Naive thymus-derived CD4-positive, alpha-beta T cell (primary cell): ENCODE measurements at regions not wholly inside any gene's neighbourhood (a gene's known extent, or its start where the extent isn't known, plus 50 kb on each side); places are given as distances from the start of the nearest gene placed in this dataset.

Source experiments
- ATAC-seq: fragments of 150-1000 bp; cut with Tn5 transposase; 2 replicates; pipeline ENCODE4 v1.10.0; 2021; ENCODE audit warnings: mild to moderate bottlenecking, moderate library complexity
- CTCF ChIA-PET: fragments of 350-600 bp; sonication (Branson Sonifier 250); formaldehyde crosslinking; loops from one replicate; lab custom pipeline; 2021; ENCODE audit warnings: antibody characterized with exemption; lab: Charles Lee
- POLR2A ChIA-PET: fragments of 350-600 bp; sonication (Branson Sonifier 250); formaldehyde crosslinking; loops from one replicate; lab custom pipeline; 2021; ENCODE audit warnings: antibody characterized with exemption, inconsistent platforms; lab: Charles Lee
- DNase-seq, 9 donors: peaks; one replicate each; pipeline versions ENCODE4 v3.0.0 to v3.0.0-alpha.2; 2020 to 2022; ENCODE audit warnings: mixed read lengths in 1 of 9
- H3K27ac ChIP-seq: one replicate; pipeline ENCODE4 v1.7.0; 2013; ENCODE audit warnings: mild to moderate bottlenecking, low read depth, low read length, moderate library complexity
- H3K27me3 ChIP-seq, 2 donors: one replicate each; pipeline ENCODE4 v1.7.0; 2013; ENCODE audit warnings: low read length in 2 of 2, mild to moderate bottlenecking in 2 of 2, moderate library complexity in 2 of 2; ENCODE audit not compliant: control insufficient read depth in 2 of 2, insufficient read depth in 2 of 2
- H3K36me3 ChIP-seq, 3 experiments: 1 replicate in 2 of 3; 2 replicates in 1 of 3; pipeline ENCODE4 v1.7.0; 2013; ENCODE audit warnings: low read length in 3 of 3, mild to moderate bottlenecking in 3 of 3, moderate library complexity in 1 of 3; ENCODE audit not compliant: insufficient read depth in 3 of 3, control insufficient read depth in 2 of 3
- H3K4me1 ChIP-seq, 2 donors: one replicate each; pipeline ENCODE4 v1.7.0; 2013; ENCODE audit warnings: low read length in 2 of 2, mild to moderate bottlenecking in 2 of 2, moderate library complexity in 1 of 2; ENCODE audit not compliant: control insufficient read depth in 2 of 2, insufficient read depth in 2 of 2
- H3K4me3 ChIP-seq: 2 replicates; pipeline ENCODE4 v1.7.0; 2013; ENCODE audit warnings: mild to moderate bottlenecking, low read length
- H3K9me3 ChIP-seq, 3 experiments: 1 replicate in 2 of 3; 2 replicates in 1 of 3; pipeline ENCODE4 v1.7.0; 2013; ENCODE audit warnings: low read length in 3 of 3; ENCODE audit not compliant: control insufficient read depth in 2 of 3
- H3K27ac Mint-ChIP-seq, 9 donors: one replicate each; pipeline ENCODE4 v1.8.0; 2020 to 2022; ENCODE audit warnings: mixed read lengths in 9 of 9, mild to moderate bottlenecking in 8 of 9, moderate library complexity in 5 of 9, inconsistent platforms in 2 of 9
- H3K27me3 Mint-ChIP-seq, 5 donors: one replicate each; pipeline ENCODE4 v1.8.0; 2021 to 2022; ENCODE audit warnings: mixed read lengths in 5 of 5, mild to moderate bottlenecking in 1 of 5
- H3K36me3 Mint-ChIP-seq, 5 donors: one replicate each; pipeline ENCODE4 v1.8.0; 2020 to 2022; ENCODE audit warnings: mixed read lengths in 5 of 5, mild to moderate bottlenecking in 3 of 5, inconsistent platforms in 1 of 5
- H3K4me1 Mint-ChIP-seq, 7 donors: one replicate each; pipeline ENCODE4 v1.8.0; 2020 to 2022; ENCODE audit warnings: mixed read lengths in 7 of 7, mild to moderate bottlenecking in 3 of 7, inconsistent platforms in 1 of 7
- H3K4me3 Mint-ChIP-seq, 10 donors: one replicate each; pipeline ENCODE4 v1.8.0; 2020 to 2022; ENCODE audit warnings: mild to moderate bottlenecking in 10 of 10, mixed read lengths in 10 of 10, moderate library complexity in 6 of 10, inconsistent platforms in 2 of 10
- H3K9me3 Mint-ChIP-seq, 11 donors: one replicate each; pipeline ENCODE4 v1.8.0; 2020 to 2022; ENCODE audit warnings: mixed read lengths in 11 of 11, mild to moderate bottlenecking in 4 of 11, inconsistent platforms in 1 of 11, moderate library complexity in 1 of 11
- intact Hi-C, 2 donors: fragments of 100-400 bp; cut with micrococcal nuclease; formaldehyde crosslinking; loops; one replicate each; pipeline ENCODE4 v1.15.1; 2023

DNA sequence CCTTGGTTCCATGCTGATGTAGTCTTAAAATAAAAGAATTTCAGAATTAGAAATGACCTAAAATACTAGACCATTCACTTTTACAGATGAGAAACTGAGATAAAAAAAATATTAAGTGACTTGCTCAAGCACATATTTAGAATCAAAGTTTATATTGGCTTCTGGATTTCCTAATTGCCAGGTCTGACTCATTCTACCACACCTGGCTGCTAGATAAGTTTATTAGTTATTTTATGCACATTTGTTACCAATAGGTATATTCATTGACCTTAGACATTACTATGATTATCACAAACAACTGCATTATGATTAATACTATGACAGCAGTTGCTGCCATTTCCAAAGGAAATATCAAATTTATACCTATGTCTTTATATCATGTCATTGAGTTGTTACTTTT is 497.5 kb downstream of the RWDD3 start:
- POLR2A ChIA-PET: no interaction called here

GRCh38 chr1:95733031-95733430 is 499.0 kb downstream of the RWDD3 start:
- DNase-seq (no peak), ATAC-seq (no peak)
- Mint-ChIP-seq H3K9me3 (peaks cover 1 to 21% (median 9%) of the 10 kb centered on the region in 11 donors), H3K36me3 (no peaks in the 10 kb centered on the region), H3K27ac (no peak overlapping the region), H3K27me3 (no peaks in the 10 kb centered on the region), H3K4me1 (no peaks in the 10 kb centered on the region), H3K4me3 (no peak overlapping the region)
- POLR2A ChIA-PET: no interaction called here
- intact Hi-C loops: no loop called here
- no peak overlapping the region for H3K27ac ChIP-seq
- CTCF ChIA-PET: no interaction called here
- H3K27me3 ChIP-seq: no peaks in the 10 kb centered on the region
- no peaks in the 10 kb centered on the region for H3K4me1 ChIP-seq
- no peak overlapping the region for H3K4me3 ChIP-seq
- no peaks in the 10 kb centered on the region for H3K9me3 ChIP-seq
- H3K36me3 ChIP-seq: no peaks in the 10 kb centered on the region

More for the DNA sequence above, 497.5 kb downstream of the RWDD3 start:
- H3K27ac ChIP-seq: no peak overlapping the region
- no peak for ATAC-seq
- H3K27me3 Mint-ChIP-seq: no peaks in the 10 kb centered on the region
- DNase-seq: no peak
- no peaks in the 10 kb centered on the region for H3K27me3 ChIP-seq
- intact Hi-C loops: no loop called here
- no peaks in the 10 kb centered on the region for H3K9me3 ChIP-seq
- H3K36me3 ChIP-seq: no peaks in the 10 kb centered on the region
- H3K27ac Mint-ChIP-seq: no peak overlapping the region
- peaks cover 0 to 28% (median 6%) of the 10 kb centered on the region in 11 donors for H3K9me3 Mint-ChIP-seq
- no peak overlapping the region for H3K4me3 Mint-ChIP-seq
- CTCF ChIA-PET: no interaction called here
- H3K4me3 ChIP-seq: no peak overlapping the region
- H3K36me3 Mint-ChIP-seq: no peaks in the 10 kb centered on the region
- H3K4me1 Mint-ChIP-seq: no peaks in the 10 kb centered on the region
- no peaks in the 10 kb centered on the region for H3K4me1 ChIP-seq

- H3K27ac ChIP-seq: no peak overlapping the region
- Mint-ChIP-seq H3K27me3 (no peaks in the 10 kb centered on the region), H3K4me1 (no peaks in the 10 kb centered on the region)
Measured at GRCh38 chr1:95733671-95734070, 499.7 kb downstream of the RWDD3 start.

GRCh38 chr1:95734560-95734959 is 500.6 kb downstream of the RWDD3 start:
- Mint-ChIP-seq H3K9me3 (peaks cover 2 to 24% (median 10%) of the 10 kb centered on the region in 11 donors), H3K27ac (no peak overlapping the region), H3K4me3 (no peak overlapping the region), H3K36me3 (no peaks in the 10 kb centered on the region), H3K4me1 (no peaks in the 10 kb centered on the region), H3K27me3 (no peaks in the 10 kb centered on the region)
- DNase-seq: no peak
- no peaks in the 10 kb centered on the region for H3K9me3 ChIP-seq
- ATAC-seq: no peak
- CTCF ChIA-PET: interaction anchor here (0.6 to 0.7 kb wide), 2 partner anchors 13 to 83 kb away, joined by 3 to 4 read pairs; no protein-coding TSS in a partner anchor
- no peaks in the 10 kb centered on the region for H3K4me1 ChIP-seq
- H3K27ac ChIP-seq: no peak overlapping the region
- intact Hi-C loops: no loop called here
- POLR2A ChIA-PET: no interaction called here
- H3K36me3 ChIP-seq: no peaks in the 10 kb centered on the region
- H3K27me3 ChIP-seq: no peaks in the 10 kb centered on the region
- H3K4me3 ChIP-seq: no peak overlapping the region

More at GRCh38 chr1:95733671-95734070, 499.7 kb downstream of the RWDD3 start:
- H3K9me3 Mint-ChIP-seq: peaks cover 2 to 24% (median 10%) of the 10 kb centered on the region in 11 donors
- DNase-seq (no peak), ATAC-seq (no peak)
- intact Hi-C loops: no loop called here
- no peak overlapping the region for H3K27ac Mint-ChIP-seq
- Histone ChIP-seq H3K27me3 (no peaks in the 10 kb centered on the region), H3K36me3 (no peaks in the 10 kb centered on the region), H3K4me1 (no peaks in the 10 kb centered on the region), H3K9me3 (no peaks in the 10 kb centered on the region), H3K4me3 (no peak overlapping the region)
- H3K4me3 Mint-ChIP-seq: no peak overlapping the region
- CTCF ChIA-PET: no interaction called here
- no peaks in the 10 kb centered on the region for H3K36me3 Mint-ChIP-seq
- POLR2A ChIA-PET: no interaction called here

DNA sequence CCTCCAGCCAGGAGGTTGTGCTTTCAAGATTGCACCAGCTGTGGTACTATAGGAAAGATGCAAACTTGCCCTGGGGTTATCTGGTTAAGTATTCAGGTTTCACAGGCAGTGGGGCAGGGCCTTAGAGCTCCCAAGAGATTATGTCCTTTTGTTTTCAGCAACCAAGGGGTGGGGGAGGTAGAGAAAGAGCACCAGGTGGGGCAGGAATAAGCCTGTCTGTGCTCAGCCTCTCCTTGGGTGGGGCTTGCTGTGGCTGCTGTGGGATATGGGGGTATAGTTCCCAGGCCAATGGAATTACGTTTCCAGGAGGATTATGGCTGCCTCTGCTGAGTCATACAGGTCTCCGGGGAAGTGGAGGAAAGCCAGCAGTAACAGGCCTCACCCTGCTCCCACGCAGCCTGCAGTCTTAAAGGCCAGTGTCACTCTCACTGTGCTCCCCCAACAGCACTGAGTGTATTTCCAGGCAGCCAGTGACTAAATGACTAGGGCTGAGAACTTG is 508.6 kb downstream of the RWDD3 start:
- Mint-ChIP-seq H3K27ac (no peak overlapping the region), H3K9me3 (peaks cover 0 to 36% (median 9%) of the 10 kb centered on the region in 11 donors), H3K36me3 (no peaks in the 10 kb centered on the region), H3K27me3 (no peaks in the 10 kb centered on the region), H3K4me1 (no peaks in the 10 kb centered on the region), H3K4me3 (no peak overlapping the region)
- intact Hi-C loops: no loop called here
- ATAC-seq: no peak
- Histone ChIP-seq H3K9me3 (peaks cover 0 to 5% (median 0%) of the 10 kb centered on the region in 3 experiments), H3K27me3 (no peaks in the 10 kb centered on the region), H3K4me1 (no peaks in the 10 kb centered on the region), H3K36me3 (no peaks in the 10 kb centered on the region), H3K4me3 (no peak overlapping the region), H3K27ac (no peak overlapping the region)
- no peak for DNase-seq
- POLR2A ChIA-PET: no interaction called here
- CTCF ChIA-PET: no interaction called here

DNA sequence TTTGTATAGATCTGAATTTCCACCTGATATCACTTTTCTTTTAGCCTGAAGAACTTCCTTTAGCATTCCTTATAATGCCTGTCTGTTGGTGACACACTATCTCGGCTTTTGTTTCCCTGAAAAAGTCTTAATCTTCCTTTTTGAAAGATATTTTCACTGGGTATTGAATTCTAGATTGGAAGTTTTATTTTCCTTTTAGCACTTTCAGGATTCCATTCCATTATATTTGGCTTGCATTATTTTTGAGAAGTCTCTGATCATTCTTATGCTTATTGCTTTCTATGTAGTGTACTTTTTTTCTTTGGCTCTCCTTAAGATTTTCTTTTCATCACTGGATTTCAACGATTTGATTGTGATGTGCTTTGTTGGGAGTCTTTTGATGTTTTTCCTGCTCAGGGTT is 510.7 kb downstream of the RWDD3 start:
- H3K9me3 Mint-ChIP-seq: peaks cover 0 to 28% (median 9%) of the 10 kb centered on the region in 11 donors
- H3K4me1 ChIP-seq: no peaks in the 10 kb centered on the region
- no peak overlapping the region for H3K4me3 ChIP-seq
- peaks cover 0 to 5% (median 0%) of the 10 kb centered on the region in 3 experiments for H3K9me3 ChIP-seq
- POLR2A ChIA-PET: no interaction called here
- no peaks in the 10 kb centered on the region for H3K36me3 ChIP-seq
- CTCF ChIA-PET: no interaction called here
- no peak overlapping the region for H3K27ac Mint-ChIP-seq
- no peaks in the 10 kb centered on the region for H3K27me3 ChIP-seq
- no peaks in the 10 kb centered on the region for H3K36me3 Mint-ChIP-seq
- no peaks in the 10 kb centered on the region for H3K27me3 Mint-ChIP-seq
- ATAC-seq (no peak), DNase-seq (no peak)
- H3K27ac ChIP-seq: no peak overlapping the region
- intact Hi-C loops: no loop called here
- no peaks in the 10 kb centered on the region for H3K4me1 Mint-ChIP-seq
- no peak overlapping the region for H3K4me3 Mint-ChIP-seq
